Neuron (in vitro differentiated cells): ENCODE measurements at regions not wholly inside any gene's neighbourhood (a gene's known extent, or its start where the extent isn't known, plus 50 kb on each side); places are given as distances from the start of the nearest gene placed in this dataset.
"Not testable (repeated sequence)": the region's sequence is repeated elsewhere in the genome, so short reads cannot be mapped to it uniquely, and the experiment has no call there.

Experiments used
- H2AFZ ChIP-seq: one replicate; pipeline ENCODE4 v1.6.1; 2013; ENCODE audit warnings: low read depth, mild to moderate bottlenecking, inconsistent platforms, low read length, moderate library complexity
- H3K27me3 ChIP-seq: one replicate; pipeline ENCODE4 v1.6.1; 2013; ENCODE audit warnings: low read length; ENCODE audit not compliant: insufficient read depth
- H3K36me3 ChIP-seq: one replicate; pipeline ENCODE4 v1.6.1; 2013; ENCODE audit warnings: low read length; ENCODE audit not compliant: insufficient read depth
- H3K4me1 ChIP-seq: one replicate; pipeline ENCODE4 v1.6.1; 2013; ENCODE audit warnings: low read length; ENCODE audit not compliant: insufficient read depth
- H3K4me3 ChIP-seq: 2 replicates; pipeline ENCODE4 v1.5.1; 2013; ENCODE audit warnings: mild to moderate bottlenecking, low read length, moderate library complexity
- H3K9me3 ChIP-seq: one replicate; pipeline ENCODE4 v1.6.1; 2013; ENCODE audit warnings: low read length

GRCh38 chr12:89234324-89235114 is 117.8 kb downstream of the DUSP6 start:
- H3K9me3 ChIP-seq = no peaks in the 10 kb centered on the region
- no peak overlapping the region for H2AFZ ChIP-seq
- peaks cover 11% of the 10 kb centered on the region for H3K4me1 ChIP-seq
- no peaks in the 10 kb centered on the region for H3K36me3 ChIP-seq
- H3K27me3 ChIP-seq = no peaks in the 10 kb centered on the region
- H3K4me3 ChIP-seq = no peak overlapping the region

DNA sequence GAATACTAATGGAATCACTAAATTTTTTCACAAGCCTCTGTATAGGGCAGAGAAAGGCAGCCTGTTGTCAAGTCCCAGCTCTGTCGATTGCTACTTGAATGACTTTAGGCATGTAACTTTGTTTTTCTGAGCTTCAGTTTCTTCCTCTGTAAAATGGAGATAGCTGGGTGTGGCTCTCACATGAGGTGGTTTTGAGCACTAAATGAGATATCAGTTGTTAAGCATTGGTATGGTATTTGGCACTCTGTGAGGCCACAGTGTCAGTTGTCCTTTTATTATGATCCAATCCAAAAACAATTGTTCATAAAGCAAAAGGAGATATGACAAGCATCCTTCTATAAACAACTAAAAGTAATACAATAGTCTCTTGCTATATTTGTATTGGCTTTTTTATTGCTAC is 120.6 kb downstream of the DUSP6 start:
- Histone ChIP-seq H3K4me1 (peaks cover 11% of the 10 kb centered on the region), H3K4me3 (no peak overlapping the region), H3K36me3 (no peaks in the 10 kb centered on the region), H3K9me3 (no peaks in the 10 kb centered on the region), H2AFZ (no peak overlapping the region), H3K27me3 (no peaks in the 10 kb centered on the region)

DNA sequence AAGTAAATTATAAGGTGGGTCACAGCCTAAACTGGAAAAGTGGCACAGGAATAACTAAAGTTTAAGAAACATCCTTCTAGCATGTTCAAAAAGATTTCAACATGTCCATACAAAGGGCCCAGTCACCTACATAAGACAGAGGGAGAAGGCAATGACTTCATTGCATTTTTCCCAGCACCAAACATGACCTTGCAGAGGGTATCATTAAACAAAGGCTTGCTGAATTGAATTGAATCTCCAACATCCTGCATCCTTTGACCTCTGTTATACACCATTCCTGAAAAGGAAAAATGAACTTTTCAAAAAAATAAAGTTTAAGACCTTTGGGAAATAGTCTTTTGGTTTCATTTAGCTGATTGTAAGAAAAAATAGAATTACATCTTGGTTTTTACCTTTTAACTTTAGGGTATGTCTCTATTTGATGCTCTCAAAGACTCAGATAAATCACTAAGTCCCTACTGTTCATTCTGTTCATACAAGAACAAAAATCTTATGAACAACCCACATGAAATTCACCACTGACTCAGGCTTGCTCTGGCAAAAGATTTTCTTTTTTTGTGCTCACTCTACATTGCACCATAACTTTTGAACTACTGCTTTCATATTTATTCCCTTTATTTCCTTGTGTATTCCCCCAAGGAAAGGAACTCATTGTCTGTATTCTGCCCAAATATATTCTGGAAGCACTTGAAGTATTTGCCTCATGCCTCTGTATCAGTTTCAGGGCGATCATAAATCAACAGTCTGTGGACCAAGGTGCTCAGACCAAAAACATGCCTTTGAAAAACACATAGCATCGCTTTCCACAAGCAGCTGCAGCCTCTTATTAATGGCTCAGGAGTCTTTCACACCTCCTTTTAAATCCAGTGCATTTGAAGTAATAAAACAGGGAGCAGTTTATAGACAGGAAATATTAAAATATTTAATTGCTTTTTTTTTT is 121.7 kb downstream of the DUSP6 start:
- Histone ChIP-seq H3K4me3 (no peak overlapping the region), H3K27me3 (no peaks in the 10 kb centered on the region), H2AFZ (no peak overlapping the region), H3K4me1 (peaks cover 11% of the 10 kb centered on the region), H3K9me3 (no peaks in the 10 kb centered on the region), H3K36me3 (no peaks in the 10 kb centered on the region)

GRCh38 chr12:89228491-89228890 is 123.8 kb downstream of the DUSP6 start:
- Histone ChIP-seq H3K4me1 (peaks cover 11% of the 10 kb centered on the region), H3K9me3 (no peaks in the 10 kb centered on the region), H3K27me3 (no peaks in the 10 kb centered on the region), H3K36me3 (no peaks in the 10 kb centered on the region), H3K4me3 (no peak overlapping the region), H2AFZ (no peak overlapping the region)

DNA sequence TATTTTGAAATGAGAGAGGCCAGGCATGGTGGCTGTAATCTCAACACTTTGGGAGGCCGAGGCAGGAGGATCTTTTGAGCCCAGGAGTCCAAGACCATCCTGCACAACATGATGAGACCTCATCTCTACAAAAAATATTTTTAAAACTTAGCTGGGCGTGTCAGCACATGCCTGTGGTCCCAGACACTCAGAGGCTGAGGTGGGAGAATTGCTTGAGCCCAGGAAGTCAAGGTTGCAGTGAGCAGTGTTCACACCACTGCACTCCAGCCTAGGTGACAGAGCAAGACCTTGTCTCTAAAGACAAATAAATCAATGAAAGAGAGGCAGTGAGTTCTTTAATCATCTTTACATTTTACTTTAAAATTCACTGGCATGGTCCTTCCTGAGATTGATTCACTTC is 124.5 kb downstream of the DUSP6 start:
- Histone ChIP-seq H3K36me3 (no peaks in the 10 kb centered on the region), H3K27me3 (no peaks in the 10 kb centered on the region), H3K4me1 (peaks cover 11% of the 10 kb centered on the region), H2AFZ (no peak overlapping the region), H3K9me3 (no peaks in the 10 kb centered on the region), H3K4me3 (no peak overlapping the region)

- Histone ChIP-seq H3K4me1 (peaks cover 10% of the 10 kb centered on the region), H3K4me3 (no peak overlapping the region), H3K36me3 (no peaks in the 10 kb centered on the region), H3K27me3 (no peaks in the 10 kb centered on the region), H3K9me3 (no peaks in the 10 kb centered on the region), H2AFZ (no peak overlapping the region)
These were observed 126.4 kb downstream of the DUSP6 start for GRCh38 chr12:89225808-89226411.

DNA sequence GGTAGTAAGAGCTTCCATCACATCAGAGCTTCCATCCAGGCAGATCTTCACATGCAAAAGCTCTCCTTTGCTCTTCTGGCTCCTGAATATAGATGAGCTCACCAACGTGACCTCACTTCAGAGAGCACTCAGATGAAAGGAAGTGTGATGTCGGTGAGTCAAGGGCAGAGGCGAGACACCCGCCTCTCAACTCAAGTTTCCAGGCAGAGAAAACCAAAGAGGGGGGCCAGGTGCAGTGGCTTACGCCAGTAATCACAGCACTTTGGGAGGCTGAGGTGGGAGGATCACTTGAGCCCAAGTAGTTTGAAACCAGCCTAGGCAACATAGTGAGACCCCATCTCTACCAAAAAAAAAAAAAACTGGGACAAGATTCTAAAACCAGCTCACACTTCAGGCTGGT is 126.9 kb downstream of the DUSP6 start:
- Histone ChIP-seq H3K36me3 (no peaks in the 10 kb centered on the region), H2AFZ (no peak overlapping the region), H3K4me3 (no peak overlapping the region)

GRCh38 chr12:89222580-89222979 is 129.7 kb downstream of the DUSP6 start:
- H3K27me3 ChIP-seq, H3K9me3 ChIP-seq, H3K4me1 ChIP-seq, H3K36me3 ChIP-seq, H2AFZ ChIP-seq, H3K4me3 ChIP-seq: not testable (repeated sequence)

More for the DNA sequence above, 126.9 kb downstream of the DUSP6 start:
- no peaks in the 10 kb centered on the region for H3K9me3 ChIP-seq
- H3K4me1 ChIP-seq = peaks cover 5% of the 10 kb centered on the region
- H3K27me3 ChIP-seq = no peaks in the 10 kb centered on the region

- no peak overlapping the region for H3K4me3 ChIP-seq
- peaks cover 2% of the 10 kb centered on the region for H3K4me1 ChIP-seq
- no peaks in the 10 kb centered on the region for H3K27me3 ChIP-seq
- no peak overlapping the region for H2AFZ ChIP-seq
- no peaks in the 10 kb centered on the region for H3K9me3 ChIP-seq
- H3K36me3 ChIP-seq = no peaks in the 10 kb centered on the region
These were observed 134.8 kb downstream of the DUSP6 start for GRCh38 chr12:89217472-89217871.

- H3K27me3 ChIP-seq = no peaks in the 10 kb centered on the region
- peaks cover 4% of the 10 kb centered on the region for H3K4me1 ChIP-seq
- H3K9me3 ChIP-seq = no peaks in the 10 kb centered on the region
- H3K4me3 ChIP-seq = no peak overlapping the region
- H2AFZ ChIP-seq = no peak overlapping the region
- H3K36me3 ChIP-seq = no peaks in the 10 kb centered on the region
These were observed 135.9 kb downstream of the DUSP6 start for GRCh38 chr12:89216211-89216952.

GRCh38 chr12:89215196-89215595 is 137.1 kb downstream of the DUSP6 start:
- H2AFZ ChIP-seq = no peak overlapping the region
- no peaks in the 10 kb centered on the region for H3K9me3 ChIP-seq
- H3K4me1 ChIP-seq = peaks cover 7% of the 10 kb centered on the region
- H3K27me3 ChIP-seq = no peaks in the 10 kb centered on the region
- no peaks in the 10 kb centered on the region for H3K36me3 ChIP-seq
- no peak overlapping the region for H3K4me3 ChIP-seq

DNA sequence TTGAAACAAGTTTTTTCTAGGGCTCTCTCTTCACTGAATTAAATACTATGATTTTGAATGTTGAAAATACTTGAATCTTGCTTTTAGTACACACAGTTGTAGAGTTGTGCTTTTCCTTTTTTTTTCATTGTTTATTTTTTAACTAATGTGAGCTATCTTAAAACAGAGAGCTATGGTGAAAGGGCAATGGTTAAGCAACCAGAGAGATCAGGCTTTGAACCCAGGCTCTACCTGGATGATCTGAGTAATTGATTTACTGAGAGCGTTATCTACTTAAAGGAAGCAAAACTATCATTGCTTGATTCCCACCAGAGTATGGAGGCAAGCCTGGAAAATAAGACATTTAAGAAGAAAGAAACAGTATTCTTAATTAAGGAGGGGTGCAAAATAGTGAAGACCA is 138.6 kb downstream of the DUSP6 start:
- H3K4me3 ChIP-seq = no peak overlapping the region
- H3K9me3 ChIP-seq = no peaks in the 10 kb centered on the region
- H3K4me1 ChIP-seq = peaks cover 17% of the 10 kb centered on the region
- no peak overlapping the region for H2AFZ ChIP-seq
- H3K36me3 ChIP-seq = no peaks in the 10 kb centered on the region
- H3K27me3 ChIP-seq = no peaks in the 10 kb centered on the region
